K562 (cell line): ENCODE measurements at regions not wholly inside any gene's neighbourhood (a gene's known extent, or its start where the extent isn't known, plus 50 kb on each side); places are given as distances from the start of the nearest gene placed in this dataset.

Experiments
- ATAC-seq: fragments of 200-7000 bp; cut with Tn5 transposase; 3 replicates; pipeline ENCODE4 v1.9.1; 2020; ENCODE audit warnings: moderate library complexity
- BruUV-seq: library from RNA; stranded (reverse); fragments of 400-500 nt; replicated peaks from 2 replicates; lab custom pipeline; 2021; lab: Mats Ljungman, UMichigan
- CTCF ChIA-PET: fragments of 300-600 bp; formaldehyde crosslinking; extraction: SDS; loops from one replicate; lab custom pipeline; 2021; ENCODE audit warnings: low intra/inter-chr PET ratio; lab: Yijun Ruan, JAX
- POLR2A ChIA-PET: fragments of 300-600, 350-650 bp; sonication (Branson Sonifier 250); formaldehyde crosslinking; extraction: SDS; loops from one replicate; lab custom pipeline; 2021; ENCODE audit warnings: antibody characterized with exemption, inconsistent platforms; lab: Yijun Ruan, JAX
- DNase-seq, 4 experiments: peaks; one replicate each; pipeline versions ENCODE4 v3.0.0 to v3.0.0-alpha.2; 2011 to 2018; ENCODE audit warnings: low spot score in 3 of 4, mixed read lengths in 3 of 4; ENCODE audit errors: extremely low read depth in 1 of 4
- FAIRE-seq: peaks from 2 replicates; lab custom pipeline; 2011; peaks lifted over from hg19 to GRCh38; lab: Jason Lieb, UNC
- H2AFZ ChIP-seq: 2 replicates; pipeline ENCODE4 v1.6.0; 2011; ENCODE audit warnings: low read depth, low read length, control low read depth, inconsistent platforms
- H3K27ac ChIP-seq: fragments of 200-600 bp; 3 replicates; pipeline ENCODE4 v1.8.0; 2011; ENCODE audit warnings: low read depth, mild to moderate bottlenecking, control low read depth, inconsistent platforms, low read length, moderate library complexity, mixed read lengths; ENCODE audit errors: extremely low read depth
- H3K27me3 ChIP-seq, 2 experiments: fragments of 300-600 bp in 1 of 2; 2 replicates in 1 of 2; 3 replicates in 1 of 2; pipeline versions ENCODE4 v1.6.0 to v1.8.0; 2011; ENCODE audit warnings: inconsistent platforms in 2 of 2, low read length in 2 of 2, mild to moderate bottlenecking in 1 of 2, mixed read lengths in 1 of 2, moderate library complexity in 1 of 2; ENCODE audit not compliant: control insufficient read depth in 2 of 2, insufficient read depth in 2 of 2
- H3K36me3 ChIP-seq: fragments of 300-600 bp; 3 replicates; pipeline ENCODE4 v1.8.0; 2011; ENCODE audit warnings: mild to moderate bottlenecking, low read length, inconsistent platforms; ENCODE audit not compliant: control insufficient read depth, insufficient read depth
- H3K4me1 ChIP-seq, 2 experiments: fragments of 200-600 bp in 1 of 2; replicated peaks in 1 of 2; 2 replicates in 1 of 2; 3 replicates in 1 of 2; pipeline versions ENCODE4 v1.5.1 to v1.8.0; 2011; ENCODE audit warnings: inconsistent platforms in 2 of 2, low read length in 2 of 2, mild to moderate bottlenecking in 1 of 2, mixed read lengths in 1 of 2, moderate library complexity in 1 of 2; ENCODE audit not compliant: control insufficient read depth in 2 of 2, insufficient read depth in 2 of 2
- H3K4me2 ChIP-seq: 2 replicates; pipeline ENCODE4 v1.6.1; 2011; ENCODE audit warnings: low read length, control low read depth, inconsistent platforms, mixed read lengths; ENCODE audit not compliant: insufficient read depth
- H3K4me3 ChIP-seq: fragments of 200-600 bp; sonication (generic), shearing (Covaris generic); 2 replicates; pipeline ENCODE4 v1.5.1; 2016; ENCODE audit warnings: control low read depth, inconsistent platforms
- H3K79me2 ChIP-seq: fragments of 200-600 bp; 3 replicates; pipeline ENCODE4 v1.8.0; 2011; ENCODE audit warnings: low read length, inconsistent platforms; ENCODE audit not compliant: control insufficient read depth, insufficient read depth
- H3K9ac ChIP-seq, 2 experiments: 2 replicates each; pipeline versions ENCODE4 v1.6.0 to v1.6.1; 2011; ENCODE audit warnings: low read depth in 2 of 2, low read length in 2 of 2, control low read depth in 1 of 2, inconsistent platforms in 1 of 2, mild to moderate bottlenecking in 1 of 2, mixed read lengths in 1 of 2; ENCODE audit not compliant: insufficient read depth in 1 of 2
- H3K9me1 ChIP-seq: one replicate; pipeline ENCODE4 v1.6.0; 2011; ENCODE audit warnings: inconsistent platforms, mild to moderate bottlenecking, low read length, moderate library complexity; ENCODE audit not compliant: control insufficient read depth, insufficient read depth
- H3K9me3 ChIP-seq: replicated peaks from 2 replicates; pipeline ENCODE4 v1.5.1; 2011; ENCODE audit warnings: low read depth, low read length, inconsistent platforms; ENCODE audit not compliant: control insufficient read depth, insufficient read depth
- H4K20me1 ChIP-seq: replicated peaks from 2 replicates; pipeline ENCODE4 v1.6.1; 2011; ENCODE audit warnings: low read length, inconsistent platforms, mixed read lengths; ENCODE audit not compliant: control insufficient read depth, insufficient read depth
- ARNT ChIP-seq, 2 experiments: fragments of 450-650 bp; IDR thresholded peaks; 2 replicates each; pipeline ENCODE4 v1.6.1; 2016; ENCODE audit warnings: mild to moderate bottlenecking in 1 of 2
- ELK3 ChIP-seq: fragments of 450-650 bp; formaldehyde crosslinking; IDR thresholded peaks from 2 replicates; pipeline ENCODE4 v1.4.0; 2020; ENCODE audit warnings: mild to moderate bottlenecking
- GMEB1 ChIP-seq: fragments of 250-450 bp; sonication (Bioruptor Pico); IDR thresholded peaks from 2 replicates; pipeline ENCODE4 v1.4.0; 2020; ENCODE audit warnings: mild to moderate bottlenecking
- HINFP ChIP-seq: fragments of 450-650 bp; conservative IDR thresholded peaks from 2 replicates; pipeline ENCODE4 v1.6.1; 2016; ENCODE audit warnings: missing genetic modification characterization, low read depth, mild to moderate bottlenecking, control low read depth, missing compliant biosample characterization
- HSF4 ChIP-seq: fragments of 250-450 bp; sonication (Bioruptor Pico); IDR thresholded peaks from 2 replicates; pipeline ENCODE4 v2.1.2; 2022; ENCODE audit warnings: mild to moderate bottlenecking, moderate library complexity, borderline replicate concordance
- KDM4B ChIP-seq, 2 experiments: fragments of 450-650 bp in 1 of 2; sonication (generic) in 1 of 2; IDR thresholded peaks; 2 replicates each; pipeline ENCODE4 v1.6.1; 2016 to 2017; ENCODE audit warnings: borderline replicate concordance in 2 of 2, antibody characterized with exemption in 1 of 2, low read depth in 1 of 2, mild to moderate bottlenecking in 1 of 2
- MBD1 ChIP-seq: fragments of 250-450 bp; sonication (Bioruptor Pico); IDR thresholded peaks from 2 replicates; pipeline ENCODE4 v1.8.0; 2022; ENCODE audit warnings: inconsistent platforms
- SMARCC2 ChIP-seq: fragments of 450-650 bp; IDR thresholded peaks from 2 replicates; pipeline ENCODE4 v1.6.1; 2017; ENCODE audit warnings: antibody characterized with exemption, moderate library complexity, mild to moderate bottlenecking, low read depth
- ZNF140 ChIP-seq: fragments of 250-450 bp; sonication (Bioruptor Pico); IDR thresholded peaks from 2 replicates; pipeline ENCODE4 v1.8.0; 2021; ENCODE audit warnings: moderate library complexity, mild to moderate bottlenecking, inconsistent platforms
- ZNF57 ChIP-seq: fragments of 450-650 bp; formaldehyde crosslinking; IDR thresholded peaks from 2 replicates; pipeline ENCODE4 v1.4.0; 2020; ENCODE audit warnings: mild to moderate bottlenecking, moderate library complexity
- WGBS: fragments of 100-300 bp; shearing (Covaris generic); methylation state at CpG from one replicate; pipeline ENCODE4 v1.1.6; 2016; ENCODE audit warnings: low coverage, mixed read lengths; ENCODE audit not compliant: insufficient coverage; ENCODE audit errors: missing lambda C conversion rate; 5-methylcytosine and 5-hydroxymethylcytosine counted together
- in situ Hi-C: fragments of 300-500 bp; cut with MboI; formaldehyde crosslinking; loops from 4 replicates; pipeline ENCODE4 v1.15.0; 2018; ENCODE audit warnings: inconsistent platforms, mixed read lengths
- intact Hi-C: fragments of 100-400 bp; cut with micrococcal nuclease; formaldehyde crosslinking; loops from 2 replicates; pipeline ENCODE4 v1.14.2; 2022

- Histone ChIP-seq H3K27me3 (no peaks in the 10 kb centered on the region), H3K27ac (no peak overlapping the region), H3K9me3 (no peaks in the 10 kb centered on the region), H3K9me1 (no peaks in the 10 kb centered on the region), H3K36me3 (no peaks in the 10 kb centered on the region), H4K20me1 (no peaks in the 10 kb centered on the region), H3K4me3 (no peak overlapping the region), H3K79me2 (no peaks in the 10 kb centered on the region), H3K4me2 (no peak overlapping the region), H2AFZ (no peak overlapping the region), H3K4me1 (no peaks in the 10 kb centered on the region), H3K9ac (no peak overlapping the region)
- 0% methylated on average over 1 of the region's 1 CpG for WGBS
- TF ChIP-seq HINFP (tag), result no peak
- intact Hi-C loops (no loop called here), in situ Hi-C loops (no loop called here)
- DNase-seq, result no peak
- no peak for FAIRE-seq
- ChIA-PET POLR2A (no interaction called here), CTCF (no interaction called here)
- ATAC-seq, result no peak
- BruUV-seq, result no TSS peak
Measured at GRCh38 chr5:25716680-25717079, 1071.9 kb upstream of the CDH10 start.

GRCh38 chr5:25713259-25713658, 1068.5 kb upstream of the CDH10 start:
- Histone ChIP-seq H3K27ac (no peak overlapping the region), H3K9me1 (no peaks in the 10 kb centered on the region), H3K36me3 (no peaks in the 10 kb centered on the region), H3K4me3 (no peak overlapping the region), H3K4me2 (no peak overlapping the region), H3K4me1 (no peaks in the 10 kb centered on the region), H2AFZ (no peak overlapping the region), H3K9ac (no peak overlapping the region), H3K79me2 (no peaks in the 10 kb centered on the region), H4K20me1 (no peaks in the 10 kb centered on the region), H3K9me3 (no peaks in the 10 kb centered on the region), H3K27me3 (no peaks in the 10 kb centered on the region)
- WGBS, result under 1% methylated on average over 7 of the region's 7 CpGs
- FAIRE-seq, result no peak
- peak in 1 of 4 experiments; percentile 1 for DNase-seq
- BruUV-seq, result no TSS peak
- no peak for ATAC-seq
- in situ Hi-C loops (no loop called here), intact Hi-C loops (no loop called here)
- CTCF ChIA-PET, result no interaction called here
- POLR2A ChIA-PET, result no interaction called here
- no peak for TF ChIP-seq HSF4
- TF ChIP-seq MBD1 (CRISPR knock-in tag), result no peak
- TF ChIP-seq ZNF57, result no peak
- TF ChIP-seq SMARCC2, result no peak
- TF ChIP-seq ARNT (IDR thresholded peaks at IDR 0.05), result no peak
- no peak for TF ChIP-seq GMEB1
- TF ChIP-seq KDM4B (IDR thresholded peaks at IDR 0.05; ENCODE audit: borderline replicate concordance in 2 of 2, low read depth in 1 of 2), result no peak
- TF ChIP-seq ZNF140 (CRISPR knock-in tag), result no peak
- TF ChIP-seq ELK3 (CRISPR knock-in tag), result no peak
